ENCODE measurements at regions not wholly inside any gene's neighbourhood (a gene's known extent, or its start where the extent isn't known, plus 50 kb on each side); places are given as distances from the start of the nearest gene placed in this dataset.

DNA sequence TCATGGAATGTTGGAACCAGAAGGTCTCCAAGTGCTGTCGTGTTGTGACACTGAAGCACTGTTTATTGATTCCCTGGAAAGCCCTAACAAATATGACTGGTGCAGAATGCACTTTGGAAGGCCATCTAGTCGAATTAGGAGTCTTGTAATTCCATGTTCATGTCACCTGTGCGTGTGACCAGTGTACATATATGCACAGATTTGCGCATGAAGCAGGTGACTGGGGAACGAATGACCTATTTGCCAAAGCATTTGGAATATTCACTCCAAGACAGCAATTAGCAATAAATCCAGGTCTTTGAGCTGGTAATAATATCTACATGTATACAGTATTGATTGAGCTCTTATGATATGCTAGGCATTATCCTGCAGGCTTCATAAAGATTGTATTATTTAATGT is 177.5 kb upstream of the PFN2 start:
- Histone ChIP-seq H3K27ac (ENCODE audit: low read depth in 1 of 2, low read length in 2 of 2) (no peak overlapping the region), H3K27me3 (ENCODE audit: control insufficient read depth in 2 of 2, insufficient read depth in 2 of 2, low read length in 2 of 2) (no peaks in the 10 kb centered on the region), H3K4me3 (replicated peaks in 1 of 3; ENCODE audit: low read depth in 2 of 3, low read length in 3 of 3) (no peak overlapping the region), H3K79me2 (ENCODE audit: insufficient read depth, low read length) (no peaks in the 10 kb centered on the region), H3K9ac (ENCODE audit: insufficient read depth, low read length, poor library complexity, severe bottlenecking) (no peak overlapping the region), H3K4me2 (replicated peaks; ENCODE audit: extremely low read depth, low read length, poor library complexity, severe bottlenecking) (no peak overlapping the region), H3K36me3 (replicated peaks in 1 of 2; ENCODE audit: control insufficient read depth in 1 of 2, insufficient read depth in 2 of 2, low read length in 2 of 2) (no peaks in the 10 kb centered on the region), H3K4me1 (ENCODE audit: control insufficient read depth in 1 of 2, insufficient read depth in 2 of 2, low read length in 2 of 2) (peaks cover 11 to 15% of the 10 kb centered on the region in 2 donors), H3K9me3 (replicated peaks in 1 of 2; ENCODE audit: control insufficient read depth in 1 of 2, insufficient read depth in 1 of 2, low read length in 2 of 2) (no peaks in the 10 kb centered on the region), H4K20me1 (ENCODE audit: insufficient read depth, low read length) (no peaks in the 10 kb centered on the region), H2AFZ (ENCODE audit: insufficient read depth, low read depth, low read length, poor library complexity, severe bottlenecking) (no peak overlapping the region)
- Mint-ChIP-seq H3K4me3 (no peak overlapping the region), H3K4me1 (peaks cover 17% of the 10 kb centered on the region), H3K27ac (no peak overlapping the region), H3K36me3 (no peaks in the 10 kb centered on the region), H3K9me3 (peaks cover 0 to 8% (median 3%) of the 10 kb centered on the region in 7 donors), H3K27me3 (ENCODE audit: low read depth in 3 of 3) (peaks cover 0 to 4% (median 0%) of the 10 kb centered on the region in 3 donors)
- 92% methylated on average over 2 of the region's 5 CpGs for WGBS (ENCODE audit: insufficient coverage)
- DNase-seq, result no peak
- TF ChIP-seq, protein P1, sequence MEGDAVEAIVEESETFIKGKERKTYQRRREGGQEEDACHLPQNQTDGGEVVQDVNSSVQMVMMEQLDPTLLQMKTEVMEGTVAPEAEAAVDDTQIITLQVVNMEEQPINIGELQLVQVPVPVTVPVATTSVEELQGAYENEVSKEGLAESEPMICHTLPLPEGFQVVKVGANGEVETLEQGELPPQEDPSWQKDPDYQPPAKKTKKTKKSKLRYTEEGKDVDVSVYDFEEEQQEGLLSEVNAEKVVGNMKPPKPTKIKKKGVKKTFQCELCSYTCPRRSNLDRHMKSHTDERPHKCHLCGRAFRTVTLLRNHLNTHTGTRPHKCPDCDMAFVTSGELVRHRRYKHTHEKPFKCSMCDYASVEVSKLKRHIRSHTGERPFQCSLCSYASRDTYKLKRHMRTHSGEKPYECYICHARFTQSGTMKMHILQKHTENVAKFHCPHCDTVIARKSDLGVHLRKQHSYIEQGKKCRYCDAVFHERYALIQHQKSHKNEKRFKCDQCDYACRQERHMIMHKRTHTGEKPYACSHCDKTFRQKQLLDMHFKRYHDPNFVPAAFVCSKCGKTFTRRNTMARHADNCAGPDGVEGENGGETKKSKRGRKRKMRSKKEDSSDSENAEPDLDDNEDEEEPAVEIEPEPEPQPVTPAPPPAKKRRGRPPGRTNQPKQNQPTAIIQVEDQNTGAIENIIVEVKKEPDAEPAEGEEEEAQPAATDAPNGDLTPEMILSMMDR (IDR thresholded peaks at IDR 0.05), result no peak
- intact Hi-C loops (cut with micrococcal nuclease), result no loop called here

DNA sequence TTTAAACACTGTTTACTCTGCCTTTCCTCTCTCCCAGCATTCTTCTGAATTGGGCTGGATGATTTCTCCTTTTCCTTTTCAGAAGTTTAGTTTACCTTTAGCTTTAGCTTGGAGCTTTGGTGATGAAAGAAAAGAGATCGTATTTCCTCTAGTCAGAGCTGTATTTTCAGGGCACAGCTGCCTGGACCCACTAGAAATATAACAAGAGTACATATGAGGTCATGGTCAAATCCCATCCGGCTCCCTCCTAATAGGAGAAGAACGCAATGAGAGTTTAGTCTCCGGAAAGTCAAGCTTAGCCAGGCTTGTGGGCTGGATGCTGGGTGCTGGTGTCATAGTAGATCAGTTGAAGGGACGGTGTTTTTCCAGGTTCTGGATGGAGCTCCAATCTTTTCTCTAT is 177.1 kb upstream of the PFN2 start:
- Mint-ChIP-seq H3K9me3 (peaks cover 0 to 5% (median 1%) of the 10 kb centered on the region in 7 donors), H3K27me3 (ENCODE audit: low read depth in 3 of 3) (peaks cover 0 to 4% (median 0%) of the 10 kb centered on the region in 3 donors), H3K4me1 (peaks cover 17% of the 10 kb centered on the region), H3K27ac (peak overlapping the region in 3 of 7 donors; percentile 8 to 32 (median 26)), H3K4me3 (no peak overlapping the region), H3K36me3 (no peaks in the 10 kb centered on the region)
- Histone ChIP-seq H3K4me1 (ENCODE audit: control insufficient read depth in 1 of 2, insufficient read depth in 2 of 2, low read length in 2 of 2) (peaks cover 11 to 15% of the 10 kb centered on the region in 2 donors), H2AFZ (ENCODE audit: insufficient read depth, low read depth, low read length, poor library complexity, severe bottlenecking) (peak overlapping the region; percentile 30), H4K20me1 (ENCODE audit: insufficient read depth, low read length) (no peaks in the 10 kb centered on the region), H3K4me3 (replicated peaks in 1 of 3; ENCODE audit: low read depth in 2 of 3, low read length in 3 of 3) (no peak overlapping the region), H3K36me3 (replicated peaks in 1 of 2; ENCODE audit: control insufficient read depth in 1 of 2, insufficient read depth in 2 of 2, low read length in 2 of 2) (no peaks in the 10 kb centered on the region), H3K4me2 (replicated peaks; ENCODE audit: extremely low read depth, low read length, poor library complexity, severe bottlenecking) (no peak overlapping the region), H3K9me3 (replicated peaks in 1 of 2; ENCODE audit: control insufficient read depth in 1 of 2, insufficient read depth in 1 of 2, low read length in 2 of 2) (no peaks in the 10 kb centered on the region), H3K79me2 (ENCODE audit: insufficient read depth, low read length) (no peaks in the 10 kb centered on the region), H3K27me3 (ENCODE audit: control insufficient read depth in 2 of 2, insufficient read depth in 2 of 2, low read length in 2 of 2) (no peaks in the 10 kb centered on the region), H3K9ac (ENCODE audit: insufficient read depth, low read length, poor library complexity, severe bottlenecking) (no peak overlapping the region), H3K27ac (ENCODE audit: low read depth in 1 of 2, low read length in 2 of 2) (no peak overlapping the region)
- intact Hi-C loops (cut with micrococcal nuclease), result no loop called here
- DNase-seq, result no peak
- TF ChIP-seq, protein P1 (IDR thresholded peaks at IDR 0.05), result no peak
- 100% methylated on average over 2 of the region's 5 CpGs for WGBS (ENCODE audit: insufficient coverage)

Data from CD14-positive monocyte (primary cell).